Smooth muscle cell (in vitro differentiated cells): ENCODE measurements at regions not wholly inside any gene's neighbourhood (a gene's known extent, or its start where the extent isn't known, plus 50 kb on each side); places are given as distances from the start of the nearest gene placed in this dataset.

Experiments
- DNase-seq: peaks from one replicate; lab custom pipeline; 2025; ENCODE audit not compliant: unreplicated experiment; lab: John Stamatoyannopoulos, UW
- H2AFZ ChIP-seq: fragments of 200-600 bp; sonication (generic); 2 replicates; pipeline ENCODE4 v1.6.0; 2016; ENCODE audit warnings: antibody characterized with exemption, low read depth, mild to moderate bottlenecking
- H3F3A ChIP-seq: fragments of 200-600 bp; sonication (generic); 2 replicates; pipeline ENCODE4 v1.6.0; 2017; ENCODE audit warnings: antibody characterized with exemption, low read depth
- H3K27ac ChIP-seq: fragments of 200-600 bp; sonication (generic); 2 replicates; pipeline ENCODE4 v1.5.1; 2016; ENCODE audit warnings: low read depth, mild to moderate bottlenecking
- H3K27me3 ChIP-seq: fragments of 200-600 bp; sonication (generic); 2 replicates; pipeline ENCODE4 v1.6.1; 2016; ENCODE audit warnings: low read depth, mild to moderate bottlenecking
- H3K36me3 ChIP-seq: fragments of 200-600 bp; sonication (generic); 2 replicates; pipeline ENCODE4 v1.5.1; 2016; ENCODE audit warnings: low read depth
- H3K4me1 ChIP-seq: fragments of 200-600 bp; sonication (generic); 2 replicates; pipeline ENCODE4 v1.5.1; 2016; ENCODE audit warnings: low read depth
- H3K4me2 ChIP-seq: fragments of 200-600 bp; sonication (generic); 2 replicates; pipeline ENCODE4 v1.6.0; 2016; ENCODE audit warnings: mild to moderate bottlenecking
- H3K4me3 ChIP-seq: fragments of 200-600 bp; sonication (generic); 2 replicates; pipeline ENCODE4 v1.5.1; 2016; ENCODE audit warnings: mild to moderate bottlenecking
- H3K79me2 ChIP-seq: fragments of 200-600 bp; sonication (generic); 2 replicates; pipeline ENCODE4 v1.6.0; 2016; ENCODE audit warnings: low read depth, mild to moderate bottlenecking
- H3K9ac ChIP-seq: fragments of 200-600 bp; sonication (generic); 2 replicates; pipeline ENCODE4 v1.6.0; 2016; ENCODE audit warnings: low read depth
- H3K9me3 ChIP-seq: fragments of 200-600 bp; sonication (generic); replicated peaks from 2 replicates; pipeline ENCODE4 v1.5.1; 2016; ENCODE audit warnings: low read depth
- H4K20me1 ChIP-seq: fragments of 200-600 bp; sonication (generic); 2 replicates; pipeline ENCODE4 v1.6.0; 2016; ENCODE audit warnings: low read depth
- CTCF ChIP-seq: fragments of 200-600 bp; sonication (generic); IDR thresholded peaks from 2 replicates; pipeline ENCODE4 v1.5.1; 2017; ENCODE audit warnings: borderline replicate concordance, mild to moderate bottlenecking, antibody characterized with exemption; ENCODE audit not compliant: insufficient read depth, poor library complexity, severe bottlenecking
- WGBS: methylation state at CpG from one replicate; pipeline ENCODE4 v1.1.7; 2016; ENCODE audit warnings: low lambda C conversion rate; 5-methylcytosine and 5-hydroxymethylcytosine counted together

GRCh38 chr20:48207505-48207904 is 422.2 kb upstream of the SULF2 start:
- peaks cover 13% of the 10 kb centered on the region for H3K4me1 ChIP-seq
- 97% methylated on average over 4 of the region's 4 CpGs for WGBS
- no peak overlapping the region for H3K4me2 ChIP-seq
- H3K4me3 ChIP-seq: no peak overlapping the region
- no peaks in the 10 kb centered on the region for H3K36me3 ChIP-seq
- DNase-seq: no peak
- TF ChIP-seq CTCF: no peak
- H4K20me1 ChIP-seq: no peaks in the 10 kb centered on the region
- no peaks in the 10 kb centered on the region for H3K9me3 ChIP-seq
- no peak overlapping the region for H3K27ac ChIP-seq
- no peaks in the 10 kb centered on the region for H3K27me3 ChIP-seq
- H2AFZ ChIP-seq: no peak overlapping the region
- no peaks in the 10 kb centered on the region for H3K79me2 ChIP-seq
- H3K9ac ChIP-seq: no peak overlapping the region
- no peaks in the 10 kb centered on the region for H3F3A ChIP-seq

- no peaks in the 10 kb centered on the region for H3K27me3 ChIP-seq
- no peak overlapping the region for H3K4me2 ChIP-seq
- H3K9me3 ChIP-seq: no peaks in the 10 kb centered on the region
- TF ChIP-seq CTCF: no peak
- 62% methylated on average over 7 of the region's 7 CpGs for WGBS
- no peaks in the 10 kb centered on the region for H3F3A ChIP-seq
- no peak overlapping the region for H3K9ac ChIP-seq
- H4K20me1 ChIP-seq: no peaks in the 10 kb centered on the region
- H3K79me2 ChIP-seq: no peaks in the 10 kb centered on the region
- H3K27ac ChIP-seq: no peak overlapping the region
- H3K4me3 ChIP-seq: no peak overlapping the region
- H2AFZ ChIP-seq: no peak overlapping the region
- H3K36me3 ChIP-seq: no peaks in the 10 kb centered on the region
- DNase-seq: no peak
- peaks cover 13% of the 10 kb centered on the region for H3K4me1 ChIP-seq
Observed at GRCh38 chr20:48205786-48206185, 420.5 kb upstream of the SULF2 start.

GRCh38 chr20:48205281-48205782 is 420.1 kb upstream of the SULF2 start:
- Histone ChIP-seq H3K36me3 (no peaks in the 10 kb centered on the region), H3K4me2 (no peak overlapping the region), H3K79me2 (no peaks in the 10 kb centered on the region), H3F3A (no peaks in the 10 kb centered on the region), H3K4me1 (peaks cover 13% of the 10 kb centered on the region), H3K27ac (no peak overlapping the region), H3K9me3 (no peaks in the 10 kb centered on the region), H3K9ac (no peak overlapping the region), H3K4me3 (no peak overlapping the region), H2AFZ (no peak overlapping the region), H4K20me1 (no peaks in the 10 kb centered on the region), H3K27me3 (no peaks in the 10 kb centered on the region)
- WGBS: 96% methylated on average over 5 of the region's 5 CpGs
- no peak for TF ChIP-seq CTCF
- DNase-seq: no peak

GRCh38 chr20:48204499-48204898 is 419.2 kb upstream of the SULF2 start:
- Histone ChIP-seq H3K9me3 (no peaks in the 10 kb centered on the region), H3K27ac (no peak overlapping the region), H4K20me1 (no peaks in the 10 kb centered on the region), H3K27me3 (no peaks in the 10 kb centered on the region), H3K4me1 (peaks cover 13% of the 10 kb centered on the region), H3K79me2 (no peaks in the 10 kb centered on the region), H3K4me2 (no peak overlapping the region), H3F3A (no peaks in the 10 kb centered on the region), H3K9ac (no peak overlapping the region), H3K36me3 (no peaks in the 10 kb centered on the region), H2AFZ (no peak overlapping the region), H3K4me3 (no peak overlapping the region)
- WGBS: 97% methylated on average over 8 of the region's 9 CpGs
- DNase-seq: no peak
- TF ChIP-seq CTCF: no peak
